HG02588 (cell line): ENCODE measurements at regions not wholly inside any gene's neighbourhood (a gene's known extent, or its start where the extent isn't known, plus 50 kb on each side); places are given as distances from the start of the nearest gene placed in this dataset.
"Not testable (repeated sequence)": the region's sequence is repeated elsewhere in the genome, so short reads cannot be mapped to it uniquely, and the experiment has no call there.

ENCODE experiments used
- ATAC-seq: cut with Tn5 transposase; IDR thresholded peaks from one replicate; pipeline ENCODE4 v1.9.1; 2021; ENCODE audit warnings: mild to moderate bottlenecking, moderate library complexity; ENCODE audit not compliant: unreplicated experiment

DNA sequence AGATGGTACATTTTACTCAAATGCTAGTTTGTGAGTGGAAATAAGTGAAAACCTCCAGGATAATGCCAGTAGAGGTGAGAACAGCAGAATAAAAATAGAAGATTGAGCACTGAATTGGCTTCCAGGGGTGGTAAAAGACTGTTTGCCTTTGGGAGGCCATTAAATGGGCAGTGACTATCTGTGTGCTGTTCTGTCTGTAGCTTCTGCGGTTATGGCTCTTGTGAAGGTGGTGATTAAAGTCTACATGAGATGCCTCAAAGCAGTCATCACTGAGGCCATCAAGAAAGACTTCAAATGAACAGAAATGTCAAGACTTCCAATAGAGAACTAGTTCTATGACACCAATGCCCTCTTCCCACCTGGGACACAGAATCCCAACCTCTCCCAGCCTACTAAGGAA lies 108.8 kb downstream of the EFHB start:
- ATAC-seq = no peak

DNA sequence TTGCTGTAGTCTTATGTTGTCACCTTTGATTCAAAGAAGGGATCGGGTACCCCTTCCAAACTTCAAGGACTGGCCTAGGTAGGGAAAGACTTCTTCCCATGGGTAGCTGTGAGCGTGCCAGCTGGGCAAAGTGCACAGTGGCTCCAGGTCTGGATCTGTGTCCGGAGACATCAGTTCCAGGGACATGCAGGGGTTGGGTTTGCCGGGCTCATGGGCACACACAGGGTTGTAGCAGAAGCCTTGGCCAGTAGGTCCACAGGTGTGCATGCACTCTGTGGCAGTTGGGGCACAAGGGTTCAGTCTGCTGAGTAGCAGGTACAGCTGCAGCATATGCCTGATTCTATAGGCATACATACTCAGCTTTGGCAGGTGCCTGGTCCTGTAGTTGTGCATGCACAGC lies 111.2 kb downstream of the EFHB start:
- ATAC-seq = no peak

DNA sequence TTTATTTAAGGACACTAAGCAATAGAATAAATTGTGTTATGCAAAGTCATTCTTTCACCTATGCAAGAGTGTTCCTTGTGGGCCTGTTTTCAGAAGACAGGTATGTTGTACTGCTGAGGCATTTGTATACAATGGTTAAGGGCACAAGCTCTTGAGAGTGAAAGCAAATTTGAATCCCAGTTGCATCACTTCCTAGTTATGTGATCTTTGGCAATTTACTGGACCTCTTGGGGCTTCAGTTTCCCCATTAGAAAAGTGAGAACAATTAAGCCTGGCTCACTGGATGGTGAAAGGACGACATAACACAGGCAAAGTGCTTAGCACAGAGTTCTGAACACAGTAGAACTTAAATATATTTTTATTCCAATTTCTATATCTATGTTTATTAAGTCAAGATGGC lies 117.4 kb downstream of the EFHB start:
- no peak for ATAC-seq

DNA sequence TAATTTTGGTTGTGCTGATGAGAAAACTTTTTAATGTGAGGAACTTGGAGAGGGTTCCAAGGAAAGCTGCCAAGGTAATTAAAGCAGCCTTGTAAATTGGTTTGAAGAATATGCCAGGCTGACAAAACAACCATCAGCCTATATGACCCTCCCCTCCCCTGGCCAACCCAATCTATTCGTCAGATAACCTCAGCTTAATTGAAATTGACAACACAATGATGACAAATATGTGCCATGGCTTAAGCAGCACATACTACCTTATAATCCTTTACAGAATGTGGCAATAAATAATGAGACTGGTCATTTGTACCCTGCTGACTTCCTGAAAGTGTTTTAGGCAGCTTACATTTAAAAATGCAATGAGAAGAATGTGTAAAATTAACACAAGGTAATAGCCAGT lies 118.2 kb downstream of the EFHB start:
- ATAC-seq = no peak

- not testable (repeated sequence) for ATAC-seq
These were observed 120.3 kb downstream of the EFHB start for GRCh38 chr3:19813743-19814142.

GRCh38 chr3:19811689-19812088 lies 122.3 kb downstream of the EFHB start:
- no peak for ATAC-seq

DNA sequence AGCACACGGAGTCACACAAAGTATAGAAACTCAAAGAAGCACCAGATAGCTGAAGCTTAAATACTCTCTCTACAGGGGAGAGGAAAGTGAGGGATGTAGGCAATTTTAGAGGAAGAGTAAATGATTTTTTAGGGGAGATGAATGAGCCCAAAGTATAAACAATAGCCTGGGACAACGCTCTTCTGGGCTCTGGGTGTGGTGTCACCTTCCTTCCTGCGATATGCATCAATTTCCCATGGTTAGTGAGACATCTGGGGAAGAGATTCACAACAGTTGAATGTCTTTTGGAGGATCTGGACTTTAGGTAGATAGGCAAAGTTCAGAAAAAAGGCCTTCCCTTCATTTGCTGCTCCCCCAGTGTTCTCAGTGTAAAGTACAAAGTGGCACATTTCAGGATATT lies 125.2 kb downstream of the EFHB start:
- ATAC-seq = no peak

DNA sequence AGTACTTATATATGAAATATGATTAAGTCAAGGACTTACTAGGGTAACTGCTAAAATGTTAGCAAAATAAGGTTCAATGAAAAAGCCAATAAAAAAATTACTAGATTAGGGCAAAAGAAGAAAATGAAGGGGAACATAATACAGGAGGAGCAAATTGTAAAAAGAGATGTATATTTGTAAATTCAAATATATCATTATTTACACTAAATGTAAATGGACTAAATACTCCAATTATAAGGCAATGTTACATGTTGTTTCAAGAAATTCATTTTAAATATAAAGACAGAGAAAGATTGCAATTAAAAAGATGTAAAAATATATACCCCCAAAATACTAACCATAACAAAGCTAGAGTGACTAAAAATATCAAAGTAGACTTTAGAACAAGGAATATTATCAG lies 134.1 kb downstream of the EFHB start:
- no peak for ATAC-seq

DNA sequence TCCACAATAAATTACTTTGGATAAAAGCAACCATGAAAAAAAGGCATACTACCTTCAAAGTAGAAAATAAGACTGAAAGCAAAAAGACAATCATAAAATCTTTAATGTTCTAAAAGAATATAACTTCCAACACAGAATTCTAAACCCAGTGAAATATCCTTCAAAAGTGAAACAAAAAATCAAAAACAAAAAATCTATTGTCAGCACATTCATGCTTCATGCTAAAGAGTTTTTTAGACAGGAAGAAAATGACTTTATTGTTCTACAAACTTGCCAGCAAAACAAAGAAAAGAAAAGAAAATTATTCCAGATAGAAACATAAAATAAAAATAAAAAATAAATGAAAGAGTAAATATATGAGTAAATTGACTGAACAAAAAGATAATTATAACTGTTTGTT lies 134.9 kb downstream of the EFHB start:
- no peak for ATAC-seq

GRCh38 chr3:19798324-19798723 lies 135.7 kb downstream of the EFHB start:
- no peak for ATAC-seq

- ATAC-seq = no peak
These were observed 141.6 kb downstream of the EFHB start for GRCh38 chr3:19792388-19792787.

DNA sequence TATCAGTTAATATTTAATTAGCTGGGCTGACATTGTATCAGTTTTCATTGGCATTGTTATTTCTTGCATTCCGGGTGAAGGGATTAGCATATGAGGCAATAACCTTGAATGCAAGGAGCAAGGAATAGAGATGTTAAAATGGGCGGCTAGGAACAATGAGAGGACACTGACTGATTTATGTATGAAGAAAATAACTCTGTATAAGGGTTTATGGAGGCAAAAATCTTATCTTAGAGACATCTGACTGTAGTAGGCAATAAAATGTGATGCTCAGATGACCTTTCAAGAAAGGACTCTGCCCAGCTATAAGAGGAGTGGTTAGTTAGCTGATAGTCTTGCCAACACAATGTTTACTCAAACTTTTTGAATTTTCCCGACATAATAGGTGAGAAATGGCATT lies 158.3 kb downstream of the EFHB start:
- no peak for ATAC-seq

GRCh38 chr3:19769694-19770093 lies 164.3 kb downstream of the EFHB start:
- no peak for ATAC-seq

GRCh38 chr3:19765954-19766353 lies 168.1 kb downstream of the EFHB start:
- ATAC-seq = no peak

- ATAC-seq = no peak
These were observed 176.2 kb downstream of the EFHB start for GRCh38 chr3:19757773-19758172.

DNA sequence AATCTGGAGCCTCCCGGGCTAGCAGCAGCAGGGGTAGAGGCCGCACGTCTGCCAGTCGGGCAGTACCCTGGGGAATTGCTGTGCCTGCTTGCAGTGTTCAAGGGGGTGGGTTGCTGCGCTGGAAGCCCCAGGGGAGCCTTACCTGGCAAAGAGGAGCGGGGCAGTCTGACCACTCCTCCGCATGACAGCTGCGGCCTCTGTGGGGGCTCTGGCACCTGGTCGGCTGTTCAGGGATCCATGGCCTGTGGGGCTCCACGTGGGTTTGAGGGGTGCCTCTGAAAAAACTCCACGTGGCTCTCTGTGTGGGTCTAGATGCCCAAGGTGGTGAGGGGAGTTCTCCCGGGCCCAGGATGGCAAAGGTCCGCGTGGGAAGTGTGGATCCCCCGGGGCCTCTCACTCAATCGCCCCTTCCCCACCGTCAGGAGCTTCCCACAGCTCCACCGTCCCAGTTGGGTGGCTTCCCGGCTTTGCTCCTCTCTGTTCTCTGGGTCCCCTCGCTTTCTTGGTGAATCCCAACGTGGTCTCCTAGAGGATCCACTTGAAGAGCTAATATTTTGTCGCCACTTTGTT lies 184.5 kb downstream of the EFHB start:
- ATAC-seq = no peak

GRCh38 chr3:19748782-19749447 lies 185.1 kb downstream of the EFHB start:
- ATAC-seq = no peak

GRCh38 chr3:19744047-19744446 lies 190.0 kb downstream of the EFHB start:
- no peak for ATAC-seq

- ATAC-seq = no peak
These were observed 191.1 kb downstream of the EFHB start for GRCh38 chr3:19742935-19743334.

DNA sequence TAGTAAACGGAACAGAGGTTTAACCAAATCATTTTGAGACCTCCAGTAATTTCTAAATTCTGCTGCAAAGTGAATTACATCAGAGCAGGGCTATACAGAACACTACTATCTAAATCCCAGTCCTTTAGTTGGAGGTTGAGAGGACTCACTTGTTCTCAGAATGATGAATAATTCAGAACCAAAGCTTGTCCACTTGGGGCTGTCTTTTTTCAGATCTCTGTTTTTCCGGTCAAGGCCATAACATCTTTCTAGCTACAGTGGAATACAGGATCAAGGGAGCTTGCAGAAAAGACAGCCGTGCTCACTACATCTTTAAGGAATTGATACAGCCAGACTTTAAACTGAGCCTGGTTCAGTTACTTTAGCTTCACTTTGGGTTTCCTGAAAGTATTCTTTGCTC lies 194.5 kb downstream of the EFHB start:
- no peak for ATAC-seq

DNA sequence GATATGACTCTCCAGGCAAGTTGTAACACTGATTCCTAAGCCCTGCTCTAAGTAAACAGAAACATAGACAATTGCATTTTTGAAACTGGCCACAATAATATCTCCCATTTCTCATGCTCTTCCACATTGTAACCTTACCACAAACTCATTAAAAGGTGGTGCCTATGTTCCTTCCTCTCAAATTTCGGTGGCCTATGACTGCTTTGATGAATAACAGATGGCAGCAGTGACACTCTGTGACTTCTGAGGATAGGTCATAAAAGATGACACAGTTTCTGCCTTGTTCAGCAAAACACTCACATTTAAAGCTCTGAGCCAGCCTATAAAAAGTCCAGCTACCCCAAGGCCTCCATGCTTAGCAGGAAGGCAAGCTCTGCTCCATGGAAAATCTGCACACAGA lies 195.2 kb downstream of the EFHB start:
- ATAC-seq = no peak

DNA sequence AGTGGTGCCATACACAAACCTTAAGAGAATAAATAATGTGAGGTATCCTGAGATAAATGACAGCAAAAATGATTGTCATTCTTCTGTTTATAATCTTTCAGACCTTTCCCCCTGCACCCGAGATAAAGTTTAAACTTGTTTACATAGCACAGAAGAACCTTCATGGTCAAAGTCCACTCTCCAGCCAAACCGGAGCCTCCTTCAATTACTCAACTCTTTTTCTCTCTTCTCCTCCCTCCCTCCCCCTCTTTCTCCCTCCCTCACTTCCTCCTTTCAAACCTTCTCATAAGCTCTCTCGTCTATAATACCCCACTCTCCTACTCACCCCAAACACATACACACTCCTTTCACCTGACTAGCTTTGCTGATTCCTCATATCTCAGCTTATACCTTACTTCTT lies 198.9 kb downstream of the EFHB start:
- ATAC-seq = no peak

GRCh38 chr3:19734453-19734852 lies 199.6 kb downstream of the EFHB start:
- ATAC-seq = no peak
